IPS-NIHi7 (cell line): ENCODE measurements at regions not wholly inside any gene's neighbourhood (a gene's known extent, or its start where the extent isn't known, plus 50 kb on each side); places are given as distances from the start of the nearest gene placed in this dataset.

ENCODE experiments used
- DNase-seq: peaks from one replicate; pipeline ENCODE4 v3.0.0; 2012; ENCODE audit warnings: mixed read lengths; ENCODE audit errors: extremely low spot score

DNA sequence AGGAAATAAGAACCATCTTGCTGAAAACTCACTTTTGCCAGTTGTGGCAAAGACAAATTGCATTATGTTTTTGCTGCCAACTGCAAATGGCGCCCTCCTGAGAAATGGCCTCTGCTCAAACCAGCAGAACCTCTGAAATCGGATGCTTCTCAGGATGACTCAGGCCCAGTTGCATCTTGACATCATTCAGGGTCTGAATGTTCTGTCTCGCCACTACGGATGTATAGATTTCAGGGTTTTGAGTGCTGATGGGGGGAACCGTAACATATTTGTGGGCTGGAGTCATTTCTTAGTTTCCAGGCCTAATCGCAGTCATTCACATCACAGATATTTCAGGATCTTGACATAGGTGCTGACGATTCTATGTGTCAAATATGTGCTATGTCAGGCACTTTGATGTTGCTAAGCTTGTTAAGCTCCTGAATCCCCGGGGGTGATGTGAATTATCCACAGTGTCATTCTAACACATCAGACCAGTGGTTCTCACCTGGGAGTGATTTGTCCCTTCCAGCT lies 207.1 kb downstream of the NFATC2 start:
- no peak for DNase-seq

DNA sequence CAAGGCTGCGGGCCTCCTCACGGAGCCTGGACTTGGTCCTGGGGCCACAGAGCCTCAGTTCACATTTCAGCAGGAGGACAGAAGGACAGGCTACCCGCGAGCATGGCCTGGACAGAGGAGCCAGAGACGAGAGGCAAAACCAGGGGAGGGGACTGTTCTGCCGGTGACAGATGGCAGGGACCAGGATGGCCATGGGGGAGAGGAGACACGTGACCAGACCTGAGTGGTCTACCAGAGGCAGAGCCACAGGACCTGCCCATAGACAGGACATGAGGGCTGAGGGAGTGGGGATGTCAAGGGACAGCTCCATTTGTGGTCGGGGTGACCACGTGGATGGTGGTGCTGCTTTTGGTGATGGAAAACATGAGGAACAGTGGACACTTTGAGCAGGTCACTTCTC lies 207.9 kb downstream of the NFATC2 start:
- no peak for DNase-seq

DNA sequence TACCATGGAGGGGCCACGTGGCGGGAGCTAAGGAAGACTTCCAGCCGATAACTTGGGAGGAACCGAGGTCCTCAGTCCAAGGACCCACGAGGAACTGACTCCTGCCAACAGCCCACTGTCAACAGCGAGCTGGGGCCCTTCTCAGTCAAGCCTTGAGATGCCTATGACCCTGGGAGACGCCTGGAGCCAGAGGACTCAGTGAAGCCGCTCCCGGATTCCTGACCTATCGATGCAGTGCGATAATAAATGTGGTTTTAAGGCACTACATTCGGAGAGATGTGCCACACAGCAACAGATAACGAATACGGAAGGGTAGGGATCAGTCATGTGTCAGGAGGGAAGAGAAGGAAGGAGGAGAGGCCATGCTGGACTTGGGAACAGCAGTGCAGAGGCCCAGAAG lies 208.5 kb downstream of the NFATC2 start:
- DNase-seq: no peak

DNA sequence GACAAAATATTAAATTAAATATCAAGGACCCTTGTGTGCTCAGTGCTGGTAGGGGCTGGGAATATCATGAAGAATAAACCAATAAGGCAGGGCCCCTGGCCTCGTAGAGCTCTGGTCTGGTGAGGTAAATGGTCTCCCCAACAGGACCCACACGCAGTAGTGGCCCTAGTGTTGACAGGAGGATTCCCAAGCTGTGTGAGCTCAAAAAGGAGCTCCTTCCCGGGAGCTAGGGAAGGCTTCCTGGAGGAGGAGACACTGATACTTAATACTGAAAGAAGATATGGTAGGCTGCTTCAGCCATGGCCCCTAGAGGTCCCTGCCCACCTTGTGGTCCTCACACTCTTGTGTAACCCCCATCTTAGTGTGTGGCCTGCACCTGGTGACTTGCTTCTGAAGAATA lies 209.1 kb downstream of the NFATC2 start:
- DNase-seq: no peak

DNA sequence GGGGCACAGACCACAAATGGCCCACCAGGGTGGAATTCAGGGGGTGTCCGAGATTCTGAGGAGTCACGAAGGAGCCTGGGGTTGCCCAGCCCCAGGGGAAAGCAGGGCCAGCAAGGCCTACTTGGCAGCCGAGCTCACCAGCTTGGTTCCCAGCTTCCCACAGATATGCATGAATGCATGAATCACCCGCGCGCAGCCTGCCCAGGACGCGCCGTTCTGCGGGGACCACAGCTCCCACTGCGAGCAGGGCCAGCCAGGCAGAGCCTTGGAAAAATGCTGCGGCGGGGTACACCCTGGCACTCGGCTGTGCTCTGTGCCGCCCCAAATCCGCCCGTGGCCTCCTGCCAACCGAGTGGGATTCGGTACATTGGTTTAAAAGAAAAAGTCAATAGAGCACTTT lies 211.0 kb downstream of the NFATC2 start:
- no peak for DNase-seq

DNA sequence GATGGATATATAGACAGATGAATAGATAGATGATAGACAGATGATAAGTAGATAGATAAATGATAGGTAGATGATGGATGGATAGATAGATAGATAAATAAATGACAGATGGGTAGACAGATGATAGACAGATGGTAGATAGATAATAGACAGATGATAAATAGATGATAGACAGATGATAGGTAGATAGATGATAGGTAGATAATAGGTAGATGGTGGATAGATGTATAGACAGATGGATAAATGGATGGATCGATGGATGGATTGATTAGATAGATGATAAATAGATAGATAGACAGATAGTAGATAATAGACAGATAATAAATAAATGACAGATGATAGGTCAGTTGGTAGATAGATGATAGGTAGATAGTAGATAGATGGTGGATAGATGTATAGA lies 212.7 kb downstream of the NFATC2 start:
- no peak for DNase-seq

DNA sequence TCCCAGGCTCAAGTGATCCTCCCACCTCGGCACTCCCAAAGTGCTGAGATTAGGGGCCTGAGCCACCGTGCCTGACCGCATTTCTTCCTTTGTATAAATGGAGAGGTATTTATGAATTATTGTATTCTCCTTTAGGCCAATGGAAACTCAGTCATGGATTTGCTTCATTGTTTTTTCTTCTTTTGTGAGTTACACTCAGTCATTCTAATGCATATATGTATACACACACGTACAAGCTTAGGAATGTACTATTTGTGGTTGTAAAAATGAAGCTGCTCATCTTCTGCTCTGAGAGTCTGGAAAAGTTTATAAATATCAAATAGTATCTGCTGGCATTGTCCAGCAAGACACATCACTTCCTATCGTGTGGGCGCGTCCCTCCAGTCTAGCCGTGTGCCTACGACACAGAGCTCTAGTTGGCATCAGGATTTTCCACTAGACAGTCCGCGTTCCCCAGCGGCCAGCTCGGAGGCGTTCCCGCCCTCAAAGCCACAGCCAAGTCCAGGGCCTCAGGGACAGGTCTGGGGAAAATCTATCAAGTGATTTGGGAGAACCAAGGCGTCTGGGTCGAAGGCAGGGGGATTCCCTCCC lies 215.2 kb downstream of the NFATC2 start:
- DNase-seq: no peak

DNA sequence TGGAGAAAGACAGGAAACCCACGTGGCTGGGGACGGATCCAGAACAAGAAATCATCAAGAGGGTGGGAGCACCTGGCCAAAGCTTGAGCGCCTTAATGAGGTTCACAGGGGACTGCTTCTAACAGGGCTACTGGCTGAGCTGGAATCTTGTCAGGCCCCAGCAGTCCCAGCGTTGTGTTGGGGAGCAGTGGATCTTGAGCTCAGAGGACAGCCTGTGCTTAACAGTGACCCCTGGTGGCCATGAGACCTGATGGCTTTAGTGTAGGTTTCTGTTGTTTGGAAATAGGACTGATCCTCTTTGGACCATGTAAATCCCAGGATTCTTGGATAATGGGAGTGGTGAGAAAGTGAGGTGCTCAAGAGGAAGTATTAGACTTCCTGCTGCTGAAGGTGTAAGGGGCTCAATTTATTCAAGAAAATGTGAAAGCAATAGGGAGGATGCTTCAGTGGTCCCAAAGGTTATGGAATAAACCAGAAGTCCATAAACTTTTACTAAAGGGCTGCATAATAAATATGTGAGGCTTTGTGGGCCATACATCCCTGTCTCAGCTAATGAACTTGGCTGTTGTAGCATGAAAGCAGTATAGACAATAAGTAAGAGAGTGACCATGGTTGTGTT lies 216.2 kb downstream of the NFATC2 start:
- DNase-seq: peak; percentile 79

DNA sequence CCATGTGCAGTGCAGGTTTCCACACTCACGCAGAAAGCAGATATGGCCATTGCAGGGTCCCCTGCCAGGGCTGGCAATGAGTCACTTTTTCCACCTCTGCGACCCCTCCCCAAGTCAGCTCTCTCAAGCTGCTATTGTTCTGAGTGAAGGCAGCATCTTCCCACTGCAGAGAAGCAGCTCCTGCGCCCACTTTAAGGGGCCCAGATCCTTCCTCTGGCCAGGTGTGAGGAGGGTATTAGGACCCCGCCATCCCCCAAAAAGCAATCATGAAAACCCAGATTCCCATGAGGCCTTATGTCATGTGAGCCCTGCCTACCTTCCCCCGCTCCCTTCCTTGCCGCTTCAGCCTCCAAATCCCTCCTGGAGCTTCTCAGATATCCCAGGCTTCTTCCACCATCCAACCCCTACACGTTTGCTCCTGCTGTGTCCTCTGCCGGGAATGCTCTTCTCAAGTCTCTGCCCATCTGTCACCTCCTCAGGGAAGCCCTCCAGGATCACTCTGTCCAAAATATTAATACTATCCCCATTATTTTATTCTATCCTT lies 220.3 kb downstream of the NFATC2 start:
- peak; percentile 42 for DNase-seq

DNA sequence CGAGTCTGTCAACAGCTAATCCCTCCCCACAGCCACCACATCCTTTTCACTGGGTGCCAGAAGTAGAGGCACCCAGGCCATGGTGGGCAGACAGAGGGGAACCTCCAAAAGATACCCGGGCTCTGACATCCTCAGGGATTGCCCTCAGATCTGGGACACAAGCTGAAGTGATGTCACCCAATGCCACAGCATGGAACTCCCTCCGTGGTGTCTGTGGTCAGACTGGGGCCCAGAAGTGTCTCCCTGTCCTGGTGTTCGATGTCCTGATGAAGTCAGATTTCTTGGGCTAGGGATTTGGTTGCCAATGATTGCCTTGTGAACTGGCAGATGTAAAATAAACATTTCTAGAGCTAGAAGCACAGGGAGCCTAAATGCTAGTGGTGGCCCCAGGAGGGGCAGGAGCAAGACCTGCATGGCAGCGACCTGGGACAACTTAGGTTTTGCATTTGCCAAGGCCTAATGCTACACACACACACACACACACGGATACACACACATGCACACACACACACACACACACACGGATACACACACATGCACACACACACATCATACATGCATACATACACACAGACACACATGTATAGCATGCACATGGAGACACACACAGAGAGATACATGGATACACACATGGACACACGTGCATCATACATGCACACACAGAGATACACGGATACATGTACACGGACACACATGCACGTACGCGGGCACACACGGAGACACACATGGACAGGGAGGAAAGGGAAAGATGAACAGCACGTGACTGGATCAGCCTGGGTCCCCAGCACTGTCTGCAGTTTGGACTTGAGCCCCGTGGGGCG lies 221.0 kb downstream of the NFATC2 start:
- DNase-seq: no peak

DNA sequence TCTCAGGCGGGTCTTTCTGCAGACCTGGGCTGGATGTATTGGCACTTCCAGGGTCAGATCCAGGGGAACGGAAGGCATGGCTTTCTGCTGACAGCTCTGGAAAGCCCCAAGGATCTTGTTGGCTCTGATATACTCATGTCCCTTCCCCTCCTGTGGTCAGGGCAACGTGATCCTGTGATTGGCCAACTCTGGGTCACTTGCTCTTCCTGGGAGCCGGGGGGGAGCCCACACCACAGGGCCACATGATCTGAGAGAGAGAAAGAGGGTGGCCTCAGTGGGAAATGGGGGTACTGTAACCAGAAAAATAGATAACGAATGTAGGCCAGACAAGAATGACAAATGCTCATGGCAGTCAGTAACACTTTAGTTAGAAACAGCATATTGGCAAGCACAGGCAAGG lies 223.0 kb downstream of the NFATC2 start:
- no peak for DNase-seq

DNA sequence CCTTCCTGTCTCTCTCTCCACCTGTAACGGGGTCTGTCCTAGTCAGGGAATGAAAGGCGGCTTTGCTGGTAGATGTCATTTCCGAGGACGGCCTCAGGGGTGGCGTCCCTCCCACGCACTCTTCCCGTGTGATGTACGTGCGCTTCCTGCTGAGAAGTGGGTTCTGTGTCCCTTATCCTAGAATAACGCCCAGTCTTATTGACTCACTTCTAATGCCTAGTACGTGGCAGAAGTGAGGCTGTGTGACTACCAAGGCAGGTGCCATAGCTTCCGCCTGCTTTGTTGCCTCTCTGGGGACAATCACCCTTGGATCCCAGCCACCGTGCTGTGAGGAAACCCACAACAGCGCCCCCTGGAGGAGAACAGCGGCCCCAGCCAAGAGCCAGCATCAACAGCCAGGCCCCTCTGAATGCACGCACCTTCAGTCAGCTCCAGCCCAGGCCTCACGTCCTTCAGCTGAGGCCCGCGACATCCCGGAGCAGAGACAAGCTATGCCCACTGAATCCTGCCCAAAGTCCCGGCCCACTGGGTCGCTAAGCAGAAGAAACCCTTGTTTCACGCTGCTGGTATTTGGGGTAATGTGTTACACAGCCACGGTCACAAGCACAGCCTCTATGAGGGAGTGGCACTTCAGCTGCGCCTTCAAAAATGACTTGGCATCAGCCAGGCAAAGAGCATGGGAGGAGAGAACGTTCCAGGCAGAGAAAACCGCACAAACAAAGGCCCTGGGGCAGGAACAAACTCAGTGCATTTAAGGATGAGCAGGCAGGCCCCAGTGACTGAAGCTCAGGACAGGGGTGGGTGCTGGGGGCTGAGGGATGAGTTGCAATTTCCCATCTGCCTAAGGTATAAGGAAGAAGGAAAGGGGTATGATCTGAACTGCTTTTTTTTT lies 224.2 kb downstream of the NFATC2 start:
- DNase-seq: peak; percentile 89

DNA sequence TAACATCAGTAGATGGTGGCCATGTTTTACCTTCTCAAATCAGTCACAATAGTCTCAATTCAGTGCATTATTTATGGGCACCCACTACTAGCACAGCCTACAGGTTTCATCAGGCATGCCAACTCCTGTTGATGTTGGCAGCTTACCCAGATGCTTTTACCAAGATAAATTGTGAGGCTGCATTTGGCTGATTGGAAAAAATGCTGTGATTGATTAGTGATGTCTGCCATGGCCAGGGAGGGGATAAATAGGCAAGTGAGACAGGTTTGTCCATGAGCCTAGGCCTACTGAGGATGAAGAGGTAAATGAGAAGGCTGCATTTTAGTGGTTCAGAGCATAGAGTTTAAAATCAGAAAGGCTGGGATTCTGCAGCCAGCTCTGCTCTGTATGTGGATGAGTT lies 227.1 kb downstream of the NFATC2 start:
- no peak for DNase-seq

DNA sequence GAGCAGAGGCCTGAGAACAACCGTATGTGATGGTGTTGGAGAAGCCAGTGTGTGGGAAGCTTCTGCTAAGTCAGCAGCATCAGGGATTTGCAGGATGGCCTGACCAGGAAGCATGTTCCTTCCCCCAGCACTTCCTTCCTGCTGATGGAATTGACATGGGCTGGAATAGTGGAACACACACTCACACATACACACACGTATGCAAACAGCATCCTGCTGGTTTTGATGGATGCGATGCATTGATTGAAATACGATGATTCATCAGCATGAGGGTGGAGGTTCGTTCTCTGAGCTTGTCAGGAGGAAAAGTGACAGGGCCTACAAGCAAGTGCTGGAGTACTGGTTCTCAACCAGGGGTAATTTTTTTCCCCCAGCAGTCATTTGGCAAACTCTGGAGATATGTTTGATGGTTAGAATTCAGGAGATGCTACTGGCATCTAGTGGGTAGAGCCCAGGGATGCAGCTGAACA lies 229.1 kb downstream of the NFATC2 start:
- no peak for DNase-seq

DNA sequence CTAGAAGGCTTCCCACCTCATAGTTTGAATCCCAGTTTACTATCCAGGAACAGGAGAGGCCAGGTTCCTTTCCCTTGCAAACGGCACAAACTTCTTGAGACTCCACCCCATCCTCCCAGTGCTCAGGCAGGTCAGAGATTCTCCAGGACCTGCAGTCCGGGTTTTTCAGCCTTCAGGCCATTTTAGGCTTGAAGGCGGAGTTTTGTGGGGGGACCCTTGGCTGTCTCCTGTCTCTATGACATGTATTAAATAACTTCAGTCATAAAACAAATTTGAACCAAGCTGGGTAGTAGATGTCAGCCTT lies 230.1 kb downstream of the NFATC2 start:
- peak; percentile 20 for DNase-seq

DNA sequence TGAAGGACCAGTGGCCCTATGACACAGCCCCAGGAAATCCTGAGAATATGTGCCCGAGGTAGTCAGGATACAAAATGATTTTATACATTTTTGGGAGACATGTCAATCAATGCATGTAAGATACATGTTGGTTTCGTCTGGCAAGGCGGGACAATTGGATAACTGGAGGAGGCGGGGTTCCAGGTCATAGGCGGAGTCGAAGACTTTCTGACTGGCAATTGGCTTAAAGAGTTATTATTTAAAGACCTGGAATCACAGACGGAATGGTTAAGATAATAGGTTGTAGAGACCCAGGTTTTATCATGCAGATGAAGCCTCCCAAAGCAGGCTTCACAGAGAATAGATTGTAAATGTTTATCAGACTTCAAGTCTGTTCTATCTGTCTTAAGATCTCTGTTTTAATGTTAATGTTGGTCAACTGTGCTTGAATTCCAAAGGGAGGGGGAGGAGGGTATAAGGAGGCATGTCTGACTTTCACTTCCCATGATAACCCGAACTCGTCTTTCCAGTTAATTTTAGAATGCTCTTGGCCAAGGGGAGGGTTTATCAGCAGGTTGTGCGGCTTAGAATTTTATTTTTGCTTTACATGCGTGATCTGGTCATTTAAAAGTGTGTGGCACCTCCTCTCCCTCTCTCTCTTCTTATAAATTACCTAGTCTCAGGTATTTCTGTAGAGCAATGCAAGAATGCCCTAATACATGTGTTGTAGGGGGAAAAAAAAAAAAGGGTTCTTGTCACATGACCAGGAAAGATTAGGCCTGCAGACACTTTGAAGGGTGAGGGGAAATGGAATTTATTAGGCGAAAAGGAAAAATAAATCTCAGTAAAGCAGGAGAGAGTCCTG lies 230.7 kb downstream of the NFATC2 start:
- peak; percentile 52 for DNase-seq

DNA sequence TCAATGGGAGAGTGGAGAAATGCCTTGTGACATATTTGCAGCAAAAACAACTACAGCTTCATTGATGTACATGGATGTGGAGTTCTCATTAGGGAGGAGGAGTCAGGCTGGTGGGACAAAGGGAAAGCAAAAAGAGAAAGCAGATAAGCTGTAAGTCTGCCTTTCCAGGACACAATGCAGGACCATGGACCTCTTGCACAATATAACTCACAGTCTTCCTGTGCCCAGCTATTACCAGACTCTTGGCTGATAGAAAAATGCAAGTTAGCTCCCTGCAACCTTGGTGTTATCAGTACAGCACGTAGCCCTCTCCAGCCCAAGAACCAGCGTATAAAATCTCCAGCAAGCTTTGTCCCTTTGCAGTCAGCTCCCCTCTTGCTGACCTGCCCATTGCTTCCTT lies 232.3 kb downstream of the NFATC2 start:
- DNase-seq: no peak

DNA sequence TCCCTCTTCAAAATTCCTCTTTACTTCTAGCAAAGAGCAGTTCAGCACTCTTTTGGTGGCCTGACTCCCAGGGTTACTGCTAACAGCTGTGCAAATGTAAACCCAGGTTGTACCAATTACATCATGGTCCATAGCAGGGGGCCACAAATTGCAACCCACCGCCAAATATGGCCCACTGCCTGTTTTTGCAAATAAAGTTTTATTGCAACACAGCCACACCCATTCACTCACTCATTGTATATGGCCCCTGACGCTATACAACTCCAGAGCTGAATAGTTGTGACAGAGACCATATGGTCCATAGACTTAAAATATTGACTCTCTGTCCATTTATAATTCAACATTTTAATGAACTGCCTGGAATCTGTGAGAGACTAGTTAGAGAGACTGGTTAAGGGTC lies 233.4 kb downstream of the NFATC2 start:
- no peak for DNase-seq

DNA sequence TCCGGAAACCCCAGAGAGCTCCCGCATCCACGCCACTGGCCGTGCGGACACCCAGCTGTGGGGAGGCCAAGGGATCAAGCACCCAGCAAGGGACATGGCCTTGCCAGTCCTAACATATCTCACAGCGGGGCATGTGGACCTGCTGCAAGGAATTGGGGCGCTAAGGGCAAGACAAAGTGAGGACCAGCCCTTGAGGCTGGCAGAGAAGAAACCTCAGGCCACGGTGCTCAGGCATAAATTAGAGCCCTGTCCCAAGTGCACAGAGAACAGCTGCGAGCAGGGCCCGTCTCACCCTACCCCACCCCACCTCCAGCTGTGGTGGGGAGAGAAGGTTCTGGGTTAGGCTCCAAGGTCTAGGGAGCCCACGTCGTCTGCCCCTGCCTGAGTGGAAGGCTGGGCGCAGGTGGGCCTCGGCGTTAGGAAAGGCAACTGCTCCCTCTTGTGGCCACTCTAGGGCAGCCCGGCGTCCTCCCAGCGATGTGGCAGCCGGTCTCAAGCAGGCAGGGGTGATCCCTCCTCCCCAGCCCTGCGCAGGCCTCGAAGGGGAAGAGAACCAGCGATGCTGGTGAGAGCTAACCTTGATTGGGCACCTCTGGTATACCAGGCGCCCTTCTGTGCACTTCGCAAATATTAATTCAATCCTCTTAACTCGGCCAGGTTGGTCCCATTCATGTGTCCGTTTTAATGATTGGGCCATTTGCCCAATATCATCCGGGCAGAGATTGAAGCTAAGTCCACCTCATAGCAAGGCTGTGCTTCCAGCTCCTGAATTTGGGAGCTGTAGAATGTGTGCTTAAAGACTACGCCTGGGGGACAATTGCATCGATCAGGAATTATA lies 235.8 kb downstream of the NFATC2 start:
- peak; percentile 89 for DNase-seq

DNA sequence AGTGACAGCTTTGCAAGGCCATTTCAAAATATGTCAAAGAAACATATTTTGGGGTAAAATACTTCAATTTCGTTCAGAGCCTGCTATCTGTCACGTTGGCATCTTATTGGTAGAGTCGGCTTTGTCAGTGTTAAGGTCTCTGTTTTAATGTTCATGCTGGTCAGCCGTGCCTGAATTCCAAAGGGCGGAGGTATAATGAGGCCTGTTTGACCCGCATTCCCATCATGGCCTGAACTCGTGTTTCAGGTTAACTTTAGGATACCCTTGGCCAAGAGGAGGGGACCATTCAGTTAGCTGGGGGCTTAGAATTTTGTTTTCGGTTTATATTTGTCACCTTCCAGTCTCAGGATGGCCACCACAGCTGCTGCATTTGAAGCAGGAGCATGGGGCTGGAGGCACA lies 236.4 kb downstream of the NFATC2 start:
- DNase-seq: no peak
